GM23248 (cell line): ENCODE measurements at regions not wholly inside any gene's neighbourhood (a gene's known extent, or its start where the extent isn't known, plus 50 kb on each side); places are given as distances from the start of the nearest gene placed in this dataset.
A peak's percentile ranks its signal among the peaks of the same experiment; 100 is the strongest.

ENCODE experiments used
- DNase-seq: peaks from one replicate; pipeline ENCODE4 v3.0.0-alpha.2; 2015
- H2AFZ ChIP-seq: fragments of 200-600 bp; sonication (generic); 2 replicates; pipeline ENCODE4 v1.6.1; 2016; ENCODE audit warnings: antibody characterized with exemption
- H3F3A ChIP-seq: fragments of 200-600 bp; sonication (generic); 2 replicates; pipeline ENCODE4 v1.6.1; 2016; ENCODE audit warnings: mild to moderate bottlenecking, antibody characterized with exemption, mixed run types; ENCODE audit not compliant: insufficient read depth
- H3K27ac ChIP-seq: fragments of 200-600 bp; sonication (generic); 2 replicates; pipeline ENCODE4 v1.5.1; 2016; ENCODE audit warnings: mild to moderate bottlenecking
- H3K27me3 ChIP-seq: fragments of 200-600 bp; sonication (generic); replicated peaks from 2 replicates; pipeline ENCODE4 v1.6.1; 2016; ENCODE audit warnings: mild to moderate bottlenecking; ENCODE audit not compliant: insufficient read depth
- H3K36me3 ChIP-seq: fragments of 200-600 bp; sonication (generic); 2 replicates; pipeline ENCODE4 v1.6.1; 2016; ENCODE audit warnings: low read depth, mild to moderate bottlenecking
- H3K4me1 ChIP-seq: fragments of 200-600 bp; sonication (generic); 2 replicates; pipeline ENCODE4 v1.6.1; 2016; ENCODE audit warnings: mild to moderate bottlenecking; ENCODE audit not compliant: insufficient read depth
- H3K4me2 ChIP-seq: fragments of 200-600 bp; sonication (generic); one replicate; pipeline ENCODE4 v1.6.1; 2016; ENCODE audit warnings: mild to moderate bottlenecking; ENCODE audit not compliant: unreplicated experiment
- H3K4me3 ChIP-seq: fragments of 200-600 bp; sonication (generic); 2 replicates; pipeline ENCODE4 v1.5.1; 2016; ENCODE audit warnings: mild to moderate bottlenecking
- H3K79me2 ChIP-seq: fragments of 200-600 bp; sonication (generic); 2 replicates; pipeline ENCODE4 v1.6.1; 2016; ENCODE audit warnings: mild to moderate bottlenecking; ENCODE audit not compliant: insufficient read depth
- H3K9ac ChIP-seq: fragments of 200-600 bp; sonication (generic); 2 replicates; pipeline ENCODE4 v1.6.1; 2016; ENCODE audit warnings: mild to moderate bottlenecking
- H3K9me2 ChIP-seq: fragments of 200-600 bp; sonication (generic); 2 replicates; pipeline ENCODE4 v1.6.1; 2016; ENCODE audit warnings: mixed run types, mild to moderate bottlenecking, moderate library complexity; ENCODE audit not compliant: insufficient read depth
- H3K9me3 ChIP-seq: fragments of 200-600 bp; sonication (generic); one replicate; pipeline ENCODE4 v1.6.1; 2017; ENCODE audit warnings: low read depth
- H4K20me1 ChIP-seq: fragments of 200-600 bp; sonication (generic); 2 replicates; pipeline ENCODE4 v1.6.0; 2016; ENCODE audit not compliant: insufficient read depth
- EZH2 ChIP-seq: fragments of 200-600 bp; sonication (generic); IDR thresholded peaks from 2 replicates; pipeline ENCODE4 v1.6.1; 2018; ENCODE audit warnings: antibody characterized with exemption, mild to moderate bottlenecking; ENCODE audit not compliant: insufficient read depth, poor library complexity, severe bottlenecking
- EZH2phosphoT487 ChIP-seq: fragments of 200-600 bp; sonication (generic); IDR thresholded peaks from 2 replicates; pipeline ENCODE4 v1.6.1; 2018; ENCODE audit warnings: antibody characterized with exemption, moderate library complexity, mild to moderate bottlenecking, low read depth; ENCODE audit not compliant: insufficient read depth
- WGBS, 2 experiments: methylation state at CpG; one replicate each; pipeline ENCODE4 v1.1.6; 2015 to 2017; ENCODE audit warnings: low lambda C conversion rate in 2 of 2, low coverage in 1 of 2; ENCODE audit errors: missing lambda C conversion rate in 2 of 2; 5-methylcytosine and 5-hydroxymethylcytosine counted together
- in situ Hi-C: fragments of 300-500 bp; cut with MboI; formaldehyde crosslinking; loops from 2 replicates; pipeline ENCODE4 v1.15.0; 2020

GRCh38 chrX:69110116-69110530, 55.1 kb downstream of the PJA1 start:
- 67 to 79% methylated on average over 1 to 3 of the region's 3 CpGs for WGBS, 2 experiments
- no peak overlapping the region for H2AFZ ChIP-seq
- H3K4me2 ChIP-seq, result no peak overlapping the region
- in situ Hi-C loops, result no loop called here
- H3K4me1 ChIP-seq, result no peaks in the 10 kb centered on the region
- DNase-seq, result no peak
- H3F3A ChIP-seq, result no peaks in the 10 kb centered on the region
- TF ChIP-seq EZH2phosphoT487 (no peak), EZH2 (no peak)
- no peaks in the 10 kb centered on the region for H3K9me2 ChIP-seq
- no peaks in the 10 kb centered on the region for H4K20me1 ChIP-seq
- H3K27ac ChIP-seq, result no peak overlapping the region
- no peak overlapping the region for H3K4me3 ChIP-seq
- no peak overlapping the region for H3K9ac ChIP-seq
- H3K79me2 ChIP-seq, result no peaks in the 10 kb centered on the region
- H3K36me3 ChIP-seq, result no peaks in the 10 kb centered on the region
- H3K27me3 ChIP-seq, result no peaks in the 10 kb centered on the region
- no peaks in the 10 kb centered on the region for H3K9me3 ChIP-seq

- no peak overlapping the region for H3K4me3 ChIP-seq
- no peaks in the 10 kb centered on the region for H3K27me3 ChIP-seq
- 0 to 24% methylated on average over 4 of the region's 5 CpGs for WGBS, 2 experiments
- no peak overlapping the region for H3K4me2 ChIP-seq
- H3K9ac ChIP-seq, result no peak overlapping the region
- TF ChIP-seq EZH2 (no peak), EZH2phosphoT487 (no peak)
- H3K27ac ChIP-seq, result no peak overlapping the region
- H4K20me1 ChIP-seq, result no peaks in the 10 kb centered on the region
- H3F3A ChIP-seq, result no peaks in the 10 kb centered on the region
- in situ Hi-C loops, result no loop called here
- H2AFZ ChIP-seq, result no peak overlapping the region
- peak; percentile 76 for DNase-seq
- no peaks in the 10 kb centered on the region for H3K79me2 ChIP-seq
- no peaks in the 10 kb centered on the region for H3K36me3 ChIP-seq
- H3K9me2 ChIP-seq, result no peaks in the 10 kb centered on the region
- no peaks in the 10 kb centered on the region for H3K9me3 ChIP-seq
- no peaks in the 10 kb centered on the region for H3K4me1 ChIP-seq
Measured at GRCh38 chrX:69109706-69110105, 55.5 kb downstream of the PJA1 start.

- in situ Hi-C loops, result no loop called here
- 88% methylated on average over 1 to 8 of the region's 8 CpGs for WGBS, 2 experiments
- DNase-seq, result no peak
Measured at GRCh38 chrX:69109036-69109663, 56.1 kb downstream of the PJA1 start.

GRCh38 chrX:69107747-69108401, 57.4 kb downstream of the PJA1 start:
- no peak overlapping the region for H3K4me3 ChIP-seq
- no peaks in the 10 kb centered on the region for H3F3A ChIP-seq
- WGBS, 2 experiments, result 45 to 49% methylated on average over 7 of the region's 7 CpGs

More at GRCh38 chrX:69109036-69109663, 56.1 kb downstream of the PJA1 start:
- H3K27ac ChIP-seq, result no peak overlapping the region
- H2AFZ ChIP-seq, result no peak overlapping the region
- H3K4me3 ChIP-seq, result no peak overlapping the region
- no peaks in the 10 kb centered on the region for H3F3A ChIP-seq
- H3K9ac ChIP-seq, result no peak overlapping the region
- H3K4me1 ChIP-seq, result no peaks in the 10 kb centered on the region
- no peak overlapping the region for H3K4me2 ChIP-seq
- H3K36me3 ChIP-seq, result no peaks in the 10 kb centered on the region
- H3K9me2 ChIP-seq, result no peaks in the 10 kb centered on the region
- no peaks in the 10 kb centered on the region for H3K79me2 ChIP-seq
- no peak for TF ChIP-seq EZH2
- no peak for TF ChIP-seq EZH2phosphoT487
- H3K9me3 ChIP-seq, result no peaks in the 10 kb centered on the region
- no peaks in the 10 kb centered on the region for H3K27me3 ChIP-seq
- no peaks in the 10 kb centered on the region for H4K20me1 ChIP-seq

More at GRCh38 chrX:69107747-69108401, 57.4 kb downstream of the PJA1 start:
- no peaks in the 10 kb centered on the region for H3K9me2 ChIP-seq
- no peak overlapping the region for H2AFZ ChIP-seq
- H3K27me3 ChIP-seq, result no peaks in the 10 kb centered on the region
- H3K27ac ChIP-seq, result no peak overlapping the region
- H4K20me1 ChIP-seq, result no peaks in the 10 kb centered on the region
- no peak for DNase-seq
- H3K9me3 ChIP-seq, result no peaks in the 10 kb centered on the region
- H3K36me3 ChIP-seq, result no peaks in the 10 kb centered on the region
- TF ChIP-seq EZH2phosphoT487, result no peak
- TF ChIP-seq EZH2, result no peak
- no peak overlapping the region for H3K9ac ChIP-seq
- no peak overlapping the region for H3K4me2 ChIP-seq
- no peaks in the 10 kb centered on the region for H3K4me1 ChIP-seq
- in situ Hi-C loops, result no loop called here
- H3K79me2 ChIP-seq, result no peaks in the 10 kb centered on the region
